ENCODE measurements at regions not wholly inside any gene's neighbourhood (a gene's known extent, or its start where the extent isn't known, plus 50 kb on each side); places are given as distances from the start of the nearest gene placed in this dataset.

DNA sequence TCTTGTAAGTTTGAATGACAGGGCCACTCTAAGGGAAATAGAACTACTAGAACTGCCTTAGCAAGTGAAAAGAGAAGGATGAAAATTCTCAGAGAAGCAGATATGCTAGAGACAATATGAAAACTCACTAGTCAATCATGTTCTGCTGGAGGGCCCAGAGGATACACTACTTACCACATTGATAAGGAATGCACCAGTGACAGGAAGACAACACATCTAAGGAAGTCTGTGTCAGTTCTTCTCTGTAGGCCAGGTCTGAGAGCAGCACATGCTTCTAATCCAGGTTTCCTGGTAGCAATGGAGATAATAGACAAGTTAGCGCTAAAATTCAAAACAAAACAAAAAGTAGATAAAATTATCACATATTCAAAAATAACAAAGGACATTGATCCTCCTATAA, 235.2 kb upstream of the AKR1E2 start:
- TF ChIP-seq, protein P1, sequence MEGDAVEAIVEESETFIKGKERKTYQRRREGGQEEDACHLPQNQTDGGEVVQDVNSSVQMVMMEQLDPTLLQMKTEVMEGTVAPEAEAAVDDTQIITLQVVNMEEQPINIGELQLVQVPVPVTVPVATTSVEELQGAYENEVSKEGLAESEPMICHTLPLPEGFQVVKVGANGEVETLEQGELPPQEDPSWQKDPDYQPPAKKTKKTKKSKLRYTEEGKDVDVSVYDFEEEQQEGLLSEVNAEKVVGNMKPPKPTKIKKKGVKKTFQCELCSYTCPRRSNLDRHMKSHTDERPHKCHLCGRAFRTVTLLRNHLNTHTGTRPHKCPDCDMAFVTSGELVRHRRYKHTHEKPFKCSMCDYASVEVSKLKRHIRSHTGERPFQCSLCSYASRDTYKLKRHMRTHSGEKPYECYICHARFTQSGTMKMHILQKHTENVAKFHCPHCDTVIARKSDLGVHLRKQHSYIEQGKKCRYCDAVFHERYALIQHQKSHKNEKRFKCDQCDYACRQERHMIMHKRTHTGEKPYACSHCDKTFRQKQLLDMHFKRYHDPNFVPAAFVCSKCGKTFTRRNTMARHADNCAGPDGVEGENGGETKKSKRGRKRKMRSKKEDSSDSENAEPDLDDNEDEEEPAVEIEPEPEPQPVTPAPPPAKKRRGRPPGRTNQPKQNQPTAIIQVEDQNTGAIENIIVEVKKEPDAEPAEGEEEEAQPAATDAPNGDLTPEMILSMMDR (IDR thresholded peaks at IDR 0.05; ENCODE audit: low read depth, low read length), result no peak
- no peak for DNase-seq (ENCODE audit: extremely low read depth, low read depth)

GRCh38 chr10:4588824-4589223, 237.2 kb upstream of the AKR1E2 start:
- DNase-seq (ENCODE audit: extremely low read depth, low read depth), result no peak
- TF ChIP-seq, protein P1 (IDR thresholded peaks at IDR 0.05; ENCODE audit: low read depth, low read length), result no peak

DNA sequence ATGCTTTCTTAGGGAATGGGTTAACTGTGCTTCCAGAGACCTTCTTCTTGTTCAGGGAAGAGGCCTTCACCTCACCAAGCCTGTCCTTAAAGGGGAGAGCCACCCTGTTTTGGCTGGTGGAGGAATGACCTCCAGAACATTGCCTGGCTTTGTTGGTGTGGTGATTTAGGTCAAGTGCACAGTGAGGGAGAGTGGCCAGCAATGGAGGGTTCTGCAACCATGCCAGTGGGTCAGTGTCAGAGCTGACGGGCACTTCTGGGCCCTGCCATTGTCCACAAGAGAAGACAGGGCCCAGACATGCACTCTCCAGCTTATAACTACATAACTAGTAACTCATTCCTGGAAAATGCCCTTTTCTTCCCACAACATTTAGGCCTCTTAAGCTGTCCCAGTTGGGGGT, 238.5 kb upstream of the AKR1E2 start:
- DNase-seq (ENCODE audit: extremely low read depth, low read depth), result no peak

DNA sequence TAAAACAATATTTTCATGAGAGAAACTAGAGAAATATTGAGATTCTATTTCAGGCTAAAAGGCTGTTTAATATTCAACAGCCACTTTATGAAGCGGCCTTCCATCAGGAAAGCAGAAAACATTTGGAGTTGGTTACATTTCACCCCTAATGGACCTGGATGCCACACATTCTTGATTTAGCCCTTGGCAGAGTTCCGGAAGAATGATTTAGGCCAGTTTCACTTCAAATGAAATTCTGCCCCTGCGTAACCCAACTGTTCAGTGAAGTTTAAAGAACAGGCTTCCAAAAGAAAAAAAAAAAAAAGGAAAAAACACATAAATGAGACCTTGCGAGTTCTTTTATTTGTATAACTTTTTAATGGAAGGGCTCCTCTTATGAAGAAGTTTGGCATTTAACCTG, 239.2 kb upstream of the AKR1E2 start:
- TF ChIP-seq, protein P1 (IDR thresholded peaks at IDR 0.05; ENCODE audit: low read depth, low read length), result no peak
- peak; percentile 36 for DNase-seq (ENCODE audit: extremely low read depth, low read depth)

More for the DNA sequence above, 238.5 kb upstream of the AKR1E2 start:
- TF ChIP-seq, protein P1 (IDR thresholded peaks at IDR 0.05; ENCODE audit: low read depth, low read length), result no peak

- no peak for DNase-seq (ENCODE audit: extremely low read depth, low read depth)
- TF ChIP-seq, protein P1 (IDR thresholded peaks at IDR 0.05; ENCODE audit: low read depth, low read length), result no peak
These were observed 244.1 kb upstream of the AKR1E2 start for GRCh38 chr10:4581929-4582328.

DNA sequence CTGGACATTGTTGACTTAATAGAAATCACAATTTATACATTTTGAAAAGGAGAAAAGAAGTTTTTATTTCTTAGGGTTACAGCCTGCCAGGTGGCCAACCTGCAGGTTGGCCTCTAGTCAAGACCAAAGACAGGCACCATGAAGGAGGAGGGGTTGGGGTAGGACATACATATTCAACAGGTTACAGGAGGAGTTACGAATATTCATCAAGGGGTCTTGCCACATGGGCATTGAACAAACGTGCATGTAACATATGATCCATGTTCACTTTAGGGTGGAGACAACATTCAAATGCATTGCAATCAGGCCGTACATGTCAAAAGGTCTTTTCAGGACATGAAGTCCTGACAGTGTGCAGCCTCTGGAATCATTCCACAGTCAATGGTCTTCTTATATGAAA, 246.2 kb upstream of the AKR1E2 start:
- DNase-seq (ENCODE audit: extremely low read depth, low read depth), result no peak
- TF ChIP-seq, protein P1 (IDR thresholded peaks at IDR 0.05; ENCODE audit: low read depth, low read length), result no peak

DNA sequence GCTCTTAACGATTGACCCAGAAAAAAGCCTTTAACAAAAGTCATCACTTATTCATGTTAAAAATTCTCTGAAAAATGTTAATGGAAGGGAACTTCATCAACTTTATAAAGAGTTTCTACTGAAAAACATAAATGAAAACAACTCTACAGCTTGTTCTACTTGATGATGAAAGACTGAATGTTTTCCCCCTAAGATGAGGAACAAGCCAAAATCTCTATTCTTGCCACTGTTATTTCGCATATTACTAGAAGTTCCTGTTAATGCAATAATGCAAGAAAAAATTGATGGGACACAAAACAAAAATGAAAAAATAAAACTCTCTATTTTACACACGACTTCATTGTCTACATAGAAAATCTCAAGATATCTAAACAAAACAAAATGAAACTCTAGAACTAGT, 249.8 kb upstream of the AKR1E2 start:
- no peak for DNase-seq (ENCODE audit: extremely low read depth, low read depth)
- TF ChIP-seq, protein P1 (IDR thresholded peaks at IDR 0.05; ENCODE audit: low read depth, low read length), result no peak

Data from AG09319 (cell line).